Neural cell (in vitro differentiated cells): ENCODE measurements at regions not wholly inside any gene's neighbourhood (a gene's known extent, or its start where the extent isn't known, plus 50 kb on each side); places are given as distances from the start of the nearest gene placed in this dataset.

Experiments
- H2AFZ ChIP-seq: fragments of 200-600, 300-800 bp; sonication (generic), shearing (Covaris generic); 2 replicates; pipeline ENCODE4 v1.6.0; 2014; ENCODE audit warnings: low read depth, mild to moderate bottlenecking, antibody characterized with exemption, low read length, moderate library complexity
- H3F3A ChIP-seq: fragments of 200-600 bp; shearing (Covaris generic); 2 replicates; pipeline ENCODE4 v1.6.1; 2016; ENCODE audit warnings: mild to moderate bottlenecking, moderate library complexity, mixed read lengths, antibody characterized with exemption, low read length; ENCODE audit not compliant: insufficient read depth, poor library complexity, severe bottlenecking
- H3K27ac ChIP-seq: fragments of 200-600, 300-800 bp; sonication (generic), shearing (Covaris generic); 2 replicates; pipeline ENCODE4 v1.5.1; 2014; ENCODE audit warnings: mild to moderate bottlenecking, low read length, moderate library complexity
- H3K27me3 ChIP-seq: fragments of 300-800, 200-600 bp; sonication (generic), shearing (Covaris generic); 2 replicates; pipeline ENCODE4 v1.6.0; 2014; ENCODE audit warnings: mild to moderate bottlenecking, low read depth, low read length, moderate library complexity; ENCODE audit not compliant: insufficient read depth
- H3K36me3 ChIP-seq: fragments of 300-800, 200-600 bp; sonication (generic), shearing (Covaris generic); 2 replicates; pipeline ENCODE4 v1.5.1; 2014; ENCODE audit warnings: mild to moderate bottlenecking, antibody characterized with exemption, low read length, moderate library complexity; ENCODE audit not compliant: insufficient read depth
- H3K4me2 ChIP-seq: fragments of 300-800, 200-600 bp; sonication (generic), shearing (Covaris generic); 2 replicates; pipeline ENCODE4 v1.6.0; 2014; ENCODE audit warnings: mild to moderate bottlenecking, low read length
- H3K4me3 ChIP-seq: fragments of 300-800, 200-600 bp; sonication (generic), shearing (Covaris generic); 2 replicates; pipeline ENCODE4 v1.5.1; 2014; ENCODE audit warnings: mild to moderate bottlenecking, low read length, moderate library complexity
- H3K79me2 ChIP-seq: fragments of 200-600 bp; shearing (Covaris generic); replicated peaks from 2 replicates; pipeline ENCODE4 v1.6.0; 2014; ENCODE audit warnings: mild to moderate bottlenecking, low read length, moderate library complexity; ENCODE audit not compliant: insufficient read depth
- H3K9ac ChIP-seq: fragments of 300-800, 200-600 bp; sonication (generic), shearing (Covaris generic); 2 replicates; pipeline ENCODE4 v1.6.1; 2016; ENCODE audit warnings: mild to moderate bottlenecking, low read length, mixed read lengths
- H3K9me2 ChIP-seq: fragments of 200-600 bp; shearing (Covaris generic); 2 replicates; pipeline ENCODE4 v1.6.1; 2016; ENCODE audit warnings: mild to moderate bottlenecking, low read length, mixed read lengths; ENCODE audit not compliant: insufficient read depth
- H3K9me3 ChIP-seq: fragments of 200-600, 300-800 bp; sonication (generic), shearing (Covaris generic); 2 replicates; pipeline ENCODE4 v1.6.1; 2016; ENCODE audit warnings: mild to moderate bottlenecking, mixed run types, low read length, moderate library complexity, mixed read lengths
- H4K20me1 ChIP-seq: fragments of 200-600 bp; shearing (Covaris generic); 2 replicates; pipeline ENCODE4 v1.6.1; 2016; ENCODE audit warnings: mild to moderate bottlenecking, mixed run types; ENCODE audit not compliant: insufficient read depth
- CTCF ChIP-seq: fragments of 450-650 bp; IDR thresholded peaks from 2 replicates; pipeline ENCODE4 v1.5.1; 2014; ENCODE audit warnings: antibody characterized with exemption, mild to moderate bottlenecking, moderate library complexity; ENCODE audit not compliant: poor library complexity, severe bottlenecking
- EP300 ChIP-seq: fragments of 450-650 bp; conservative IDR thresholded peaks from 2 replicates; pipeline ENCODE4 v1.6.1; 2014; ENCODE audit warnings: antibody characterized with exemption, mild to moderate bottlenecking, moderate library complexity; ENCODE audit not compliant: poor library complexity, severe bottlenecking
- EZH2 ChIP-seq: fragments of 200-600, 300-800 bp; shearing (Covaris generic), sonication (generic); IDR thresholded peaks from 2 replicates; pipeline ENCODE4 v1.6.1; 2014; ENCODE audit warnings: antibody characterized with exemption, low read length, borderline replicate concordance, mild to moderate bottlenecking; ENCODE audit not compliant: insufficient read depth, poor library complexity, severe bottlenecking
- MXI1 ChIP-seq: fragments of 450-650 bp; conservative IDR thresholded peaks from 2 replicates; pipeline ENCODE4 v1.6.1; 2014; ENCODE audit warnings: antibody characterized with exemption, mild to moderate bottlenecking; ENCODE audit not compliant: poor library complexity, severe bottlenecking
- POLR2AphosphoS5 ChIP-seq: IDR thresholded peaks from 2 replicates; pipeline ENCODE4 v1.6.1; 2012
- RAD21 ChIP-seq: fragments of 450-650 bp; conservative IDR thresholded peaks from 2 replicates; pipeline ENCODE4 v1.6.1; 2014; ENCODE audit warnings: antibody characterized with exemption, mild to moderate bottlenecking, moderate library complexity
- REST ChIP-seq: IDR thresholded peaks from 2 replicates; pipeline ENCODE4 v1.6.1; 2012; ENCODE audit warnings: borderline replicate concordance
- SMC3 ChIP-seq: fragments of 450-650 bp; conservative IDR thresholded peaks from 2 replicates; pipeline ENCODE4 v1.6.1; 2014; ENCODE audit warnings: antibody characterized with exemption, mild to moderate bottlenecking, moderate library complexity; ENCODE audit not compliant: poor library complexity
- TAF1 ChIP-seq: IDR thresholded peaks from 2 replicates; pipeline ENCODE4 v1.6.1; 2012; ENCODE audit warnings: low read depth

- Histone ChIP-seq H3K9me3 (no peaks in the 10 kb centered on the region), H3K4me3 (no peak overlapping the region), H2AFZ (no peak overlapping the region), H3K4me2 (no peak overlapping the region), H4K20me1 (no peaks in the 10 kb centered on the region), H3F3A (no peaks in the 10 kb centered on the region), H3K9me2 (no peaks in the 10 kb centered on the region), H3K9ac (no peak overlapping the region), H3K27ac (no peak overlapping the region), H3K36me3 (no peaks in the 10 kb centered on the region), H3K27me3 (no peaks in the 10 kb centered on the region), H3K79me2 (no peaks in the 10 kb centered on the region)
- no peak for TF ChIP-seq TAF1
Measured at GRCh38 chrX:23134136-23134535, 134.4 kb downstream of the DDX53 start.

GRCh38 chrX:23136816-23137215 is 137.1 kb downstream of the DDX53 start:
- Histone ChIP-seq H3F3A (no peaks in the 10 kb centered on the region), H3K27ac (no peak overlapping the region), H3K79me2 (no peaks in the 10 kb centered on the region), H4K20me1 (no peaks in the 10 kb centered on the region), H3K27me3 (no peaks in the 10 kb centered on the region), H3K4me3 (no peak overlapping the region), H3K4me2 (no peak overlapping the region), H2AFZ (no peak overlapping the region), H3K9me2 (no peaks in the 10 kb centered on the region), H3K9ac (no peak overlapping the region), H3K36me3 (no peaks in the 10 kb centered on the region), H3K9me3 (no peaks in the 10 kb centered on the region)
- no peak for TF ChIP-seq MXI1
- TF ChIP-seq TAF1 = no peak
- TF ChIP-seq EZH2 = no peak
- TF ChIP-seq EP300 = no peak
- TF ChIP-seq RAD21 = no peak
- TF ChIP-seq REST = no peak
- TF ChIP-seq POLR2AphosphoS5 = no peak
- TF ChIP-seq CTCF = no peak
- TF ChIP-seq SMC3 = no peak

- no peaks in the 10 kb centered on the region for H3K9me3 ChIP-seq
- H3K36me3 ChIP-seq = no peaks in the 10 kb centered on the region
- no peak overlapping the region for H3K4me3 ChIP-seq
- no peak overlapping the region for H3K4me2 ChIP-seq
- no peaks in the 10 kb centered on the region for H3F3A ChIP-seq
- no peak overlapping the region for H3K27ac ChIP-seq
- H3K27me3 ChIP-seq = no peaks in the 10 kb centered on the region
- H3K9ac ChIP-seq = no peak overlapping the region
- no peak for TF ChIP-seq EP300
- TF ChIP-seq SMC3 = no peak
- H3K79me2 ChIP-seq = no peaks in the 10 kb centered on the region
- H3K9me2 ChIP-seq = no peaks in the 10 kb centered on the region
- H4K20me1 ChIP-seq = no peaks in the 10 kb centered on the region
- no peak overlapping the region for H2AFZ ChIP-seq
Measured at GRCh38 chrX:23168291-23168690, 166.4 kb upstream of the PTCHD1 start.
